Ishikawa (cell line): ENCODE measurements at regions not wholly inside any gene's neighbourhood (a gene's known extent, or its start where the extent isn't known, plus 50 kb on each side); places are given as distances from the start of the nearest gene placed in this dataset.

ENCODE experiments used
- CEBPB ChIP-seq: IDR thresholded peaks from 2 replicates; pipeline ENCODE4 v1.6.1; 2012
- CREB1 ChIP-seq: IDR thresholded peaks from 2 replicates; pipeline ENCODE4 v1.6.1; 2012; ENCODE audit warnings: low read depth
- EGR1 ChIP-seq: IDR thresholded peaks from 2 replicates; pipeline ENCODE4 v1.6.1; 2012
- EP300 ChIP-seq: IDR thresholded peaks from 2 replicates; pipeline ENCODE4 v1.6.1; 2012; ENCODE audit warnings: borderline replicate concordance
- FOXM1 ChIP-seq: IDR thresholded peaks from 2 replicates; pipeline ENCODE4 v1.6.1; 2012; ENCODE audit warnings: low read depth, borderline replicate concordance
- NFIC ChIP-seq: IDR thresholded peaks from 2 replicates; pipeline ENCODE4 v1.6.1; 2012
- RAD21 ChIP-seq: IDR thresholded peaks from 2 replicates; pipeline ENCODE4 v1.6.1; 2012; ENCODE audit warnings: low read depth
- TAF1 ChIP-seq: IDR thresholded peaks from 2 replicates; pipeline ENCODE4 v1.6.1; 2012; ENCODE audit warnings: low read depth, mild to moderate bottlenecking
- TCF12 ChIP-seq: IDR thresholded peaks from 2 replicates; pipeline ENCODE4 v1.6.1; 2012; ENCODE audit warnings: low read depth
- TEAD4 ChIP-seq: IDR thresholded peaks from 2 replicates; pipeline ENCODE4 v1.6.1; 2012
- YY1 ChIP-seq: IDR thresholded peaks from 2 replicates; pipeline ENCODE4 v1.6.1; 2012; ENCODE audit warnings: low read depth
- ZBTB7A ChIP-seq: IDR thresholded peaks from 2 replicates; pipeline ENCODE4 v1.6.1; 2012; ENCODE audit warnings: low read depth
- TF ChIP-seq, protein P1 (sequence below): IDR thresholded peaks from 2 replicates; pipeline ENCODE4 v1.6.1; 2012
- TF ChIP-seq, protein P2 (sequence below): IDR thresholded peaks from 2 replicates; pipeline ENCODE4 v1.6.1; 2012; ENCODE audit warnings: low read depth, mild to moderate bottlenecking
- TF ChIP-seq, protein P3 (sequence below): IDR thresholded peaks from 2 replicates; pipeline ENCODE4 v1.6.1; 2012

DNA sequence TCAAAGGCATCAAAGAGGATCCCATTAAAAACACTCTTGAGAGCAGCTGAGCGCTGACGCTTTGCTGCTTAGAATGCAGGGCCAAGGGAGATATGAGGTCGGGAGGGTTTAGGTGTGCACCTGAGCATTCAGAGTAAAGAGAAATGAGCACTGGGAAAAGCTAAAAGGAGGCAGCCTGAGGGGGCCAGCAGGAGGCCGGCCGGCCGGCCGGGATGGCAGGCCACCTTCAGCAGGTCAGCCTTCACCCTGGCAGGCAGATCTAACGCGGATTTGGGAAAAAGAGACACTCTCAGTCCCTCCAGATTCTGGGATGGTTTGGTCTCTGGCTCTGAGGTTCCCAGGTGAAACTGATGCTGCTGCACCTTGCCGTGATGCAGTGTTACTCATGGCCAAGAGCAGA lies 393.5 kb downstream of the TRIML1 start:
- TF ChIP-seq RAD21 (no peak), TEAD4 (no peak), CEBPB (no peak), EGR1 (no peak), TCF12 (no peak), TAF1 (no peak), YY1 (no peak), ZBTB7A (no peak), NFIC (no peak), FOXM1 (no peak), EP300 (no peak), CREB1 (no peak)
- TF ChIP-seq, protein P1, sequence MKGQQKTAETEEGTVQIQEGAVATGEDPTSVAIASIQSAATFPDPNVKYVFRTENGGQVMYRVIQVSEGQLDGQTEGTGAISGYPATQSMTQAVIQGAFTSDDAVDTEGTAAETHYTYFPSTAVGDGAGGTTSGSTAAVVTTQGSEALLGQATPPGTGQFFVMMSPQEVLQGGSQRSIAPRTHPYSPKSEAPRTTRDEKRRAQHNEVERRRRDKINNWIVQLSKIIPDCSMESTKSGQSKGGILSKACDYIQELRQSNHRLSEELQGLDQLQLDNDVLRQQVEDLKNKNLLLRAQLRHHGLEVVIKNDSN = no peak
- TF ChIP-seq, protein P2, sequence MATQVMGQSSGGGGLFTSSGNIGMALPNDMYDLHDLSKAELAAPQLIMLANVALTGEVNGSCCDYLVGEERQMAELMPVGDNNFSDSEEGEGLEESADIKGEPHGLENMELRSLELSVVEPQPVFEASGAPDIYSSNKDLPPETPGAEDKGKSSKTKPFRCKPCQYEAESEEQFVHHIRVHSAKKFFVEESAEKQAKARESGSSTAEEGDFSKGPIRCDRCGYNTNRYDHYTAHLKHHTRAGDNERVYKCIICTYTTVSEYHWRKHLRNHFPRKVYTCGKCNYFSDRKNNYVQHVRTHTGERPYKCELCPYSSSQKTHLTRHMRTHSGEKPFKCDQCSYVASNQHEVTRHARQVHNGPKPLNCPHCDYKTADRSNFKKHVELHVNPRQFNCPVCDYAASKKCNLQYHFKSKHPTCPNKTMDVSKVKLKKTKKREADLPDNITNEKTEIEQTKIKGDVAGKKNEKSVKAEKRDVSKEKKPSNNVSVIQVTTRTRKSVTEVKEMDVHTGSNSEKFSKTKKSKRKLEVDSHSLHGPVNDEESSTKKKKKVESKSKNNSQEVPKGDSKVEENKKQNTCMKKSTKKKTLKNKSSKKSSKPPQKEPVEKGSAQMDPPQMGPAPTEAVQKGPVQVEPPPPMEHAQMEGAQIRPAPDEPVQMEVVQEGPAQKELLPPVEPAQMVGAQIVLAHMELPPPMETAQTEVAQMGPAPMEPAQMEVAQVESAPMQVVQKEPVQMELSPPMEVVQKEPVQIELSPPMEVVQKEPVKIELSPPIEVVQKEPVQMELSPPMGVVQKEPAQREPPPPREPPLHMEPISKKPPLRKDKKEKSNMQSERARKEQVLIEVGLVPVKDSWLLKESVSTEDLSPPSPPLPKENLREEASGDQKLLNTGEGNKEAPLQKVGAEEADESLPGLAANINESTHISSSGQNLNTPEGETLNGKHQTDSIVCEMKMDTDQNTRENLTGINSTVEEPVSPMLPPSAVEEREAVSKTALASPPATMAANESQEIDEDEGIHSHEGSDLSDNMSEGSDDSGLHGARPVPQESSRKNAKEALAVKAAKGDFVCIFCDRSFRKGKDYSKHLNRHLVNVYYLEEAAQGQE = no peak
- TF ChIP-seq, protein P3, sequence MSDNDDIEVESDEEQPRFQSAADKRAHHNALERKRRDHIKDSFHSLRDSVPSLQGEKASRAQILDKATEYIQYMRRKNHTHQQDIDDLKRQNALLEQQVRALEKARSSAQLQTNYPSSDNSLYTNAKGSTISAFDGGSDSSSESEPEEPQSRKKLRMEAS = no peak

DNA sequence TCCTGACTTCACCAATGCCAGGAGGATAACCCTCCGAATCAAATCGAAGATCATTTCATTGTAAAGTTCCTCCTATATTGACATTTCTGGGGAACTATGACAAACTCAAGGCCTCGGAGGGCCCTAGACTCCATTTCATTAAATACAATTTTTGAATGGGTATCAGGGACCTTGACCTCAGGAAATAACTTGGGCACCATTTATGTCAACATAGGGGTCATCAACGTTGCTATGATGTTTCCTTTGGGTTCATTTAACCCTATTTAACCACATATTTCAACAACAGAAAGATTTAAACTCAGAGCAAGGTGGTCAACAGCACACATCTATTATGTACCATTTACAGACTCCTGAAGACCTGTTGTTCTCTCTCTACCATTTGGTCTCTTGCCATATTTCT lies 395.1 kb downstream of the TRIML1 start:
- TF ChIP-seq CEBPB (no peak), FOXM1 (no peak), EP300 (no peak), RAD21 (no peak)
- TF ChIP-seq, protein P3 = no peak
- TF ChIP-seq, protein P1 = no peak

DNA sequence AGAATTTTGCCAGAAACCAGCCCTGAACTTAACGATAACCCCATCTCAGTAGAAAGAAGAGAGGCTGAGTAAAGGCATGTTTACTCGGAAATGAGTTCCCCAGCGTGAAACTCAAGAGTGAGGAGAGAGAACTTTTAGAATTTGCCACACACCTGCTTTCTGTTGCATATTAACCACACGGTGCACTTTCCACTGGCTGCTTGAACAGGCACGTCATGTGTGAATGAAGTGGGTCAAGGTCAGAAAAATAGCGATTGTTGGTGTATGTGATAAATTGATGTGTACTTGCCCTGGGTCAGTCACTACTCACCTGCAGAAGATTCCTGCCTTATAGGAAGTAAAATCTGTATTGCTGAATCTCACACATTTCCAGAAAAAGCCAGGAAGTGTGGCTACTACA lies 395.7 kb downstream of the TRIML1 start:
- no peak for TF ChIP-seq EGR1
- no peak for TF ChIP-seq YY1
- TF ChIP-seq, protein P3 = no peak
- no peak for TF ChIP-seq CEBPB
- no peak for TF ChIP-seq RAD21

DNA sequence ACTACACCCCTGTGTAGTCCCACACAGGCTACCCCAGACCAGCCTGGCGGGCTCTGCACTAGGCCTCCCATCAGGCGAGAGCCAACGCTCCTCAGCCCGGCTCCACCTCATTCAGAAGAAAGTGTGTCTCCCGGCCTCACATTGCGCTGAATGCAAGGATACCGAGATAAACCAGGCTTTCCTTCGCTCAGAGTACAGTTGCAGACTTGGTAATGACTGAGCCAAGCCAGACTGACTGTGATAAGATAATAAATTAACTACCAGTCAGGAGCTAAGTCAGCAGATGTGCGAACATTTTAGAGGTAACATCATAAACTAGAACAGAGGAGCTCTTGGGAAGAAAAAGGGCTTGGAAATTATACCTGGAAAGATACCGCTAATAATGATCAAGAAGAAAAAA lies 397.6 kb downstream of the TRIML1 start:
- no peak for TF ChIP-seq CREB1

DNA sequence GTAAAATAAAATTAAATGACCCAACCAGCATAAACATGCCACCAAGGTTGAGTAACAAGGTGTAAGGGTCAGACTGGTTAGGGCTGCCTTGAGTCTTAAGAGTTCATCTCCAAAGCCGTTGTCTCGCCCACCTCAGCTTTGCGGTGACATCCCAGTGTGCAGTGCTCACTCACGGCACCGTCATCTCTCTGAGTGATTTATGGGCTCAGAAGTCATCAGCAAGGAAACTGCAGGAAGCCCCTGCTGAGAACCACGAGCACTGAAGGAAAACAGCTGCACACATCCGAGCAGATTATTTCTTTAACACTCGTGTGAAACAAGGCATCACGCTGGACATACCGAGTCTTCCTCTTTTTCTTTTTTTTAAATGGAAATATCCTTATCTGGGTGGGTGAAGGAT lies 411.1 kb downstream of the TRIML1 start:
- TF ChIP-seq NFIC (no peak), FOXM1 (no peak), CREB1 (no peak), EGR1 (no peak), TEAD4 (no peak), YY1 (no peak), ZBTB7A (no peak), EP300 (no peak), TAF1 (no peak)
- TF ChIP-seq, protein P2 = no peak
- TF ChIP-seq, protein P1 = no peak

DNA sequence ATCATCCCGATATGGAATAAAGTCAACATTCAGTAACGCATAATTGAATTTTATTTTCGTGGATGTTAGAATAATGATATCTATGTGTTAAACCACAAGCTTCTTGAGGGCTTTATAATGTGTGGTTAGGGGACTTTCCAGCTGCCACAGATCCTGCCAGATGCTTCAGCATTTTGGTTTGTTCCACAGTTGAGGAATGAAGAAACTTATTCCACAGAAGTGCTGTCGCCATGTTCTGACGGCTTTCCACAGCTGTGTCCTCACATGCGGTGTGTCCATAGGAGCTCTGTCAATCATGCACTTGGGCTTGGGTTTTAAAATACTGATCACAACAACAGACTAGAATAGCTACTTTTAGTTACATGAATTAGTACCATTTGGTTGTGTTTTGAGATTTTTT lies 411.9 kb downstream of the TRIML1 start:
- TF ChIP-seq CEBPB (no peak), YY1 (no peak), FOXM1 (no peak), EP300 (no peak), CREB1 (no peak), TAF1 (no peak), EGR1 (no peak), ZBTB7A (no peak), TEAD4 (no peak), RAD21 (no peak), TCF12 (no peak), NFIC (no peak)
- TF ChIP-seq, protein P1 = no peak
- TF ChIP-seq, protein P3 = no peak
- TF ChIP-seq, protein P2 = no peak
